ENCODE measurements at regions not wholly inside any gene's neighbourhood (a gene's known extent, or its start where the extent isn't known, plus 50 kb on each side); places are given as distances from the start of the nearest gene placed in this dataset.

GRCh38 chr4:18961879-18962278, 940.3 kb upstream of the LCORL start:
- TF ChIP-seq CTCF (conservative IDR thresholded peaks at IDR 0.05; ENCODE audit: low read depth, low read length), result no peak
- TF ChIP-seq EZH2 (IDR thresholded peaks at IDR 0.05; ENCODE audit: borderline replicate concordance, low read depth, low read length, poor library complexity, severe bottlenecking), result no peak
